Coronary artery (tissue), 2 donors: ENCODE measurements at regions not wholly inside any gene's neighbourhood (a gene's known extent, or its start where the extent isn't known, plus 50 kb on each side); places are given as distances from the start of the nearest gene placed in this dataset.
A peak's percentile ranks its signal among the peaks of the same experiment; 100 is the strongest.

ENCODE experiments used
- DNase-seq: peaks from one replicate; pipeline ENCODE4 v3.0.0-alpha.2; 2017; ENCODE audit warnings: low spot score
- H3K27ac ChIP-seq, 2 donors: fragments of 200-600 bp; sonication (generic); one replicate each; pipeline ENCODE4 v1.5.1; 2016 to 2019
- H3K4me3 ChIP-seq: fragments of 200-600 bp; sonication (generic); 2 replicates; pipeline ENCODE4 v1.5.1; 2016; ENCODE audit warnings: mild to moderate bottlenecking, moderate library complexity
- TF ChIP-seq, protein P1 (sequence below): fragments of 200-600 bp; sonication (generic); IDR thresholded peaks from one replicate; pipeline ENCODE4 v1.5.1; 2019; ENCODE audit warnings: antibody characterized with exemption

DNA sequence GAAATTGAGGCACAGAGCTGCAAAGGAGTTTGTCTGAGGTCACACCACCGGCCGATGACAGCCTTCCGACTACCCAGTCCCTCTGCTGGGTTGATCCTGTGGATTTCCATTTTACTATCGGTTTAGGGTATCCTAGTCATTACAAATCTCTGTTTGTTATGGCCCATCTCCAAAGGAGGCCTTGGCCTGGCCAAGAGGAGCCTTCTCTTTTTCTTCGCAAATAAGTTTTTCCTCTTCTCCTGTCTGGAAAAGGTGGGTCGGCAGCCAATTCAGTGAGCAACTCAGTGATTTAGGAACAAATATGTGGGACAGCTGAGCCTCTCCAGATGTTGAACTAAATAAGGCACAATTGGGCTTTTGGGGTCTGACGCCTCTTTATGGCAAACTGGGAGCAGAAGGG lies 169.2 kb upstream of the RBPJ start:
- Histone ChIP-seq H3K4me3 (no peak overlapping the region), H3K27ac (peak overlapping the region in 1 of 2 donors; percentile 59)
- no peak for DNase-seq
- TF ChIP-seq, protein P1, sequence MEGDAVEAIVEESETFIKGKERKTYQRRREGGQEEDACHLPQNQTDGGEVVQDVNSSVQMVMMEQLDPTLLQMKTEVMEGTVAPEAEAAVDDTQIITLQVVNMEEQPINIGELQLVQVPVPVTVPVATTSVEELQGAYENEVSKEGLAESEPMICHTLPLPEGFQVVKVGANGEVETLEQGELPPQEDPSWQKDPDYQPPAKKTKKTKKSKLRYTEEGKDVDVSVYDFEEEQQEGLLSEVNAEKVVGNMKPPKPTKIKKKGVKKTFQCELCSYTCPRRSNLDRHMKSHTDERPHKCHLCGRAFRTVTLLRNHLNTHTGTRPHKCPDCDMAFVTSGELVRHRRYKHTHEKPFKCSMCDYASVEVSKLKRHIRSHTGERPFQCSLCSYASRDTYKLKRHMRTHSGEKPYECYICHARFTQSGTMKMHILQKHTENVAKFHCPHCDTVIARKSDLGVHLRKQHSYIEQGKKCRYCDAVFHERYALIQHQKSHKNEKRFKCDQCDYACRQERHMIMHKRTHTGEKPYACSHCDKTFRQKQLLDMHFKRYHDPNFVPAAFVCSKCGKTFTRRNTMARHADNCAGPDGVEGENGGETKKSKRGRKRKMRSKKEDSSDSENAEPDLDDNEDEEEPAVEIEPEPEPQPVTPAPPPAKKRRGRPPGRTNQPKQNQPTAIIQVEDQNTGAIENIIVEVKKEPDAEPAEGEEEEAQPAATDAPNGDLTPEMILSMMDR = no peak

DNA sequence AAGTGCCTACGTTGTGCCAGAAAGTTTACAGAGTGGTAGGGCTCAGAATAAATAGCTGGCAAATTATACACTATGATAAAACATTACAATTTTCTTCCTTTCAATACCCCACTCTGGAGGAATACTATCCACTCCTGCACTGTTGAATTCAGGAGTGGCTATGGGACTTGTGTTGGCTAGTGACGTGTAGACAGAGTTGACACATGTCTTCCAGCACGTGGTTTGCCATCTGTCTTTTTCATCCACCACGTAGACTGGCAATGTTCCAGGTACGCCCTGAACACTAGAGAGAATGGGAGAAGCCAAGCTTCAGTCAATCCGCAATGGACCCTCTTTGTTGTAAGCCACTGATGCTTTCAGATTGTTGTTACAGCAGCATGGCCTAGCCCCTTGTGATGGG lies 168.8 kb upstream of the RBPJ start:
- H3K27ac ChIP-seq = peak overlapping the region in 1 of 2 donors; percentile 59
- TF ChIP-seq, protein P1 = no peak
- no peak overlapping the region for H3K4me3 ChIP-seq
- no peak for DNase-seq

DNA sequence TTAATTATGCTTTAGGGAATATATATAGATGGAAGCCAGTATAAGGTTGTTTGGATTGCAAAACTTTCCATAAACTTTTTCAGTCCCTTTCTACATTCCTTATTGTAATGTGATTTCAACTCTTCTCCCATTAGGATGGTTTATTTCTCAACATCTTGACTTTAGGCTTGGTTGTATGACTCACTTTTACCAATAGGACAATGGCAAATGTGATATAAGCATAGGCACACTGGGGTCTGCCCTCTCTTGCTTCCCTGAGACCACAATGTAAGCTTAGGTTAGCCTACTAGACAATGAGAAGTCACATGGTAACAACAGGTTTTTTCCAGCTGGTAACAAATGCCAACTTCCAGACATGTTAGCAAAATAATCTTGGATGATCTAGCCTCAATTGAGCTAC lies 163.3 kb upstream of the RBPJ start:
- no peak overlapping the region for H3K27ac ChIP-seq
- DNase-seq = no peak
- TF ChIP-seq, protein P1 = no peak
- H3K4me3 ChIP-seq = no peak overlapping the region

DNA sequence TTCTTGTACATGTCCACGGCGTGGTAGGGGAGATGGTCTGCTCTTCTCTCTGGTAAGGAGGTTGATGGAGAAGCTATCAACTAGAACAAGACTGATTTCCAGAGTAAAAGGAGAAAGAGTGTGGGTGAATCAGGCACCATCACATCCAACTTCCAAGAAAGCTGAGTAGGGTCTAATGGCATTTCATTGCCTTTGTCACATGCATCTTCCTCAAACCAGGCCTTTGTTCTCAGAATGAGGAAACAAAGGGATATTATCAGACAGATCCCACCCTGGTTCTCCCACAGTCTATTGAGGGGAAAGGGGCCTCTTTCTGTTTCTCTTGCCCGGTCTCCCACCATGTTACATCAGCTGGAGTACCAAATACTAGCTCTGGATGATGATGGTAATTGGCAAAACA lies 160.2 kb upstream of the RBPJ start:
- TF ChIP-seq, protein P1 = no peak
- H3K27ac ChIP-seq = peak overlapping the region in 1 of 2 donors; percentile 60
- DNase-seq = no peak

DNA sequence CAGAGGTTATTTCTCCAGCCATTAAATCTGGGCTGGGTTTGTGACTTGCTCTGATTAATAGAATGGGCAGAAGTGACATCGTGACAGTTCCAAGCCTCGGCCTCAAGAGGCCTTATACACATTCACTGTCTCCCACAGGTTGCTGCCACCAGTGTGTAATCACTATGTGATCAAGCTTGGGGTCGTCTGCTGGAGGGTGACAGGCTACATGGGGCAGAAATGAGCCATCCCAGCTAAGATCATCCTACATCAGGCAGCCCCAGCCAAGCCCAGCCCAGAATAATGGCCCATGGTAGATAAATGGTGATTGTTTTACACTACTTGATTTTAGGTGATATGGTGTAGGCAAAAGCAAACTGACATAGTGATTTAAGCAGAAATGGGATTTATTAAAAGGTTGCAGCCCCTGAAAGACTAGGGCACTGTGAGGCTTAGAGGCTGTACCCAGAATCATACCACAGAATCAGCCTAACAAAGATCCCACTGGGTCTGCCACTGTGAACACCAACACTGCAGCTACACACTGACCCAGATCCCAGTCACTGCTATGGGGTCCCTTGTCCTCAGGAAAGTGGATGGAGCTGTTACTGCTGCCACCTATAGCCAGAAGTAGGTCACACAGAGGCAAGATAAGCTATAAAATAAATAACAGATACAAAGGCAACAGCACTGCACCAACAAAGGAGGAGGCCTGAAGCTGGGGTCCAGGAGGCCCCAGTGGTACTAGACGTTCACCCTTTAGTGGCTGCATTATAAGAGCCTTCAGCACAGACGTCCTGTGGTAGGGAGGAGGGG lies 159.6 kb upstream of the RBPJ start:
- DNase-seq = no peak
- TF ChIP-seq, protein P1 = no peak
- Histone ChIP-seq H3K27ac (peak overlapping the region in 1 of 2 donors; percentile 60), H3K4me3 (no peak overlapping the region)

More for the DNA sequence above, 160.2 kb upstream of the RBPJ start:
- no peak overlapping the region for H3K4me3 ChIP-seq

DNA sequence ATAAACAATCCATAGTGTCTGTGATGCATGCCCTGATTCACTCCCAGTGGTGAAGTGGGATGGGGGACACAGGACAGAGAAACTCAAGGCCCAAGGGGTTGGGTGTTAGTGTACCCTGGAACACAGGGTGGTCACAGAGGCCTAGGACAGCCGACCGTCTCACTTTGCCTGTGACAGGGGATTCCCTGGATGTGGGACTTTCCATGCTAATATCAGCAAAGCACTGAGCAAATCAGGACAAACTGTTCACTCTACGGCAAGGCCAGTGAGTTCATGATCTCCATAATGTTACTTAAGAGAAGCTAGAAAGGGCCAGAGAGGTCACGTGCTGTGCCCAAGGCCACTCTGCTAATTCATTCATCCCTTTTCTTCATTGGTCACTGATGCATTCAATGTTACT lies 158.7 kb upstream of the RBPJ start:
- TF ChIP-seq, protein P1 = no peak
- H3K27ac ChIP-seq = peak overlapping the region in 1 of 2 donors; percentile 60
- no peak for DNase-seq
- H3K4me3 ChIP-seq = no peak overlapping the region
